GM18508 (cell line): ENCODE measurements at regions not wholly inside any gene's neighbourhood (a gene's known extent, or its start where the extent isn't known, plus 50 kb on each side); places are given as distances from the start of the nearest gene placed in this dataset.
"Not testable (repeated sequence)": the region's sequence is repeated elsewhere in the genome, so short reads cannot be mapped to it uniquely, and the experiment has no call there.

Source experiments
- ATAC-seq: cut with Tn5 transposase; IDR thresholded peaks from one replicate; pipeline ENCODE4 v1.9.1; 2021; ENCODE audit warnings: moderate number of reproducible peaks; ENCODE audit not compliant: insufficient read depth, unreplicated experiment

GRCh38 chr7:156517858-156518257, 122.7 kb upstream of the RNF32 start:
- not testable (repeated sequence) for ATAC-seq

GRCh38 chr7:156516791-156517378, 123.7 kb upstream of the RNF32 start:
- no peak for ATAC-seq

GRCh38 chr7:156515911-156516790, 124.4 kb upstream of the RNF32 start:
- ATAC-seq = no peak

GRCh38 chr7:156514851-156515250, 125.7 kb upstream of the RNF32 start:
- no peak for ATAC-seq

- no peak for ATAC-seq
These were observed 129.1 kb upstream of the RNF32 start for GRCh38 chr7:156511426-156511825.

- no peak for ATAC-seq
These were observed 129.6 kb upstream of the RNF32 start for GRCh38 chr7:156510966-156511365.

GRCh38 chr7:156509216-156509615, 131.4 kb upstream of the RNF32 start:
- no peak for ATAC-seq

GRCh38 chr7:156505876-156506275, 134.7 kb upstream of the RNF32 start:
- no peak for ATAC-seq

GRCh38 chr7:156504687-156505545, 135.7 kb upstream of the RNF32 start:
- ATAC-seq = no peak

- no peak for ATAC-seq
These were observed 136.6 kb upstream of the RNF32 start for GRCh38 chr7:156504006-156504405.

- no peak for ATAC-seq
These were observed 137.4 kb upstream of the RNF32 start for GRCh38 chr7:156503196-156503595.

GRCh38 chr7:156501815-156502214, 138.8 kb upstream of the RNF32 start:
- ATAC-seq = not testable (repeated sequence)

GRCh38 chr7:156499247-156499881, 141.2 kb upstream of the RNF32 start:
- no peak for ATAC-seq

GRCh38 chr7:156497776-156498509, 142.6 kb upstream of the RNF32 start:
- no peak for ATAC-seq

GRCh38 chr7:156496865-156497264, 143.7 kb upstream of the RNF32 start:
- no peak for ATAC-seq

- no peak for ATAC-seq
These were observed 144.2 kb upstream of the RNF32 start for GRCh38 chr7:156496363-156496769.

- no peak for ATAC-seq
These were observed 145.6 kb upstream of the RNF32 start for GRCh38 chr7:156494960-156495359.

- no peak for ATAC-seq
These were observed 146.6 kb upstream of the RNF32 start for GRCh38 chr7:156493942-156494341.

GRCh38 chr7:156492170-156492569, 148.4 kb upstream of the RNF32 start:
- ATAC-seq = no peak

GRCh38 chr7:156491435-156491834, 149.1 kb upstream of the RNF32 start:
- no peak for ATAC-seq
